Hematopoietic multipotent progenitor cell treated with erythropoietin and hydrocortisone succinate and interleukin-3 and kit ligand, for 6 days (in vitro differentiated cells): ENCODE measurements at regions not wholly inside any gene's neighbourhood (a gene's known extent, or its start where the extent isn't known, plus 50 kb on each side); places are given as distances from the start of the nearest gene placed in this dataset.

Experiments
- DNase-seq: peaks from one replicate; pipeline ENCODE4 v3.0.0-alpha.2; 2015

DNA sequence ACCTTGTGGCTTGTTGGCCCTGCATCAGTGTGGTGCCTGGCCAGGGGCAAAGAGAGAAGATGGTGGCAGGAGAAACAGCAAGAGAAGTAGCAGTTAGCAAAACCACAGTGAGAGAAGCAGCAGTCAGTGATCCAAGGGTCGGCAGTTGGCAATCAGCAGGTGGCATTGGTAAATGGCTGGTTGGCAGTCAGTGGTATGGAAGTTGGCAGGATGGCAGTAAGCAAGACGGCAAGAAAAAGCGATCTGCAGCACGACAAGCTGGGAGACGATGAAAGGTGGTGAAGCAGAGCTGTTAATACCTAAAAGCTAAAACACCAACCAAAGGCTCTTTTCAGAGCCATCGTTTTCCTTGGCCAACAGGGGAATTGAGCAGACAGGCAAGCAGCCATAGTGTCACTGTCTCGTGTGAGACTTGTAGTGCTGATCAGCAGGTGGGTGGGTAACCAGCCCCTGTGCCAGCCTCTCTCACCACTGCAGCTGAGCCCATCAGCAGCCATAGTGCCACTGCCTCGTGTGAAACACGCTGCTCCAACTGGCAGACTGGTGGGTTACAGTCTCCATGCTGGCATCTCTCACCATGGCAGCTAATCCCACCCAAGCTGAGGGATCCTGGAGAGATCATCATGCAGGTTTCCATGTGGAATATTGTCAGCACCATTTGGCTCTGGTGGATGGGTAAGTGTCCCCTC lies 2078.4 kb downstream of the PCDH7 start:
- no peak for DNase-seq

DNA sequence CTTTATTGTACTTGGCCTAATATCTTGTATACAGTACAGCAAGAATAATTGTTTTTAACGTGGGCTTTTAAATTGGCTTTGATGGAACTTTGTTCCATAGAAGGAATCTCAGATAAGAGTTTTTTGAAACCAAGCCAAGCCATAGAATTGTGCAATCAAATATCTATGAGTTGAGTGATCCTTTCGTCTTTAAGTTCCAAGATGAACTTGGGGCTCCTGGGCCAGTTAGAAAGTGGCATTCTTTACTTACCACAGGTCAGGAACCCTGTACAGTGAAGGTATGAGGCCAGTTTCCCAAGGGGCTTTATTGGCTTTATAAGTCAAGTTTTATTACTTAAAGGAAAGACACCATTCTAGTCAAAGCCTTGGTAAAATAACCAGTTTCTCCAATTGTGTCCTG lies 2104.2 kb downstream of the PCDH7 start:
- no peak for DNase-seq

DNA sequence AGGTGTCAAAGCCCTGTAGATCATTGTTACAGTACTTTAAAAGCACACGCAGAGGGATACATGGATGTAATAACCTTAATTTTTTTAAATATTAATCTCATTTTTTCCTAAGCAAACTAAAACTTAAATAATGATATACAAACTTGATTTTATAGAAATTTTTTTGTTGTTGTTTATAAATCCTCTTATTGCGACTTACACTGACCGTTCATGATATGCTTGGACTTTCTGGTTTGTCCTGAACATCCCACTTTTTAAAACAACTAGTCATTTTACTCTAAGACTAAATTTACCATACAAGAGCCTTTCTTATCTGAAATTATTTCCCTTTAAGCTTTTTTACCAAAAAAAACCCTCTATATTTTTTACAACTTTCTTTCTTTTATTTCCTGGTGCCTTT lies 2106.0 kb downstream of the PCDH7 start:
- no peak for DNase-seq

DNA sequence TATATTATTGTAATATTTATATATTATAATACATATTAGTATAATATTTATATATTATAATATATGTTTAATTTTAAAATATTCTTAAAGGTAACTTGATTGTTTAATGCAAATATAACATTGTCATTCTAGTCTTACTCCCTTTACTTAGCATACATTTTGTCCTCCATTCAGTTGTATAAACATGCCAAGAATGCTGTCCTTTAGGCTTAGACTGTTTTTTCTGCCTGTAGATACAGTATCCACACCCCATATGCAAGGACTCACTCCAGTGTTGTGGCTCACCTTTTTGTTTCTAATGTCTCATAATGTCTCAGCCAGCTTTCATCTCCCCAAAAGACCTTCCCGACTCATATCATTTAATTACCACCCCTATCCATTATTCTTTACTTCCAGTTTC lies 2110.0 kb downstream of the PCDH7 start:
- no peak for DNase-seq

DNA sequence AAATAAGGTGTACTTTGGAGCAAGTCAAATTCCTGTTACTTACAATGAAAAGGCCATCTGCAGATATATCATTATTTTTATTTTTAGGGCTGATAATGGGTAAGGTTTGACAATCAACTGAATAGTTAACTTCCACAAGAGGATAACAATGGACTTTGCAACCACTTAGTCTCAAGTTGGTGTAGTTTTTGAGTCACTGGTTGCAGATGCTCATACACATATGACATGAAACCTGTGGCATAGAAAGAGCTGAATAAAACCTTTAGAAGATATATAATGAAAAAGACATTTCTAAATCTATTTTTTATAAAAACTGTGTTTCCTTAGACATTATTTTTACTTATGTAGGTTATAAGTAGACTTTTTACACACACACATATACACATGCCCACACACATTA lies 2110.9 kb downstream of the PCDH7 start:
- DNase-seq, result no peak

DNA sequence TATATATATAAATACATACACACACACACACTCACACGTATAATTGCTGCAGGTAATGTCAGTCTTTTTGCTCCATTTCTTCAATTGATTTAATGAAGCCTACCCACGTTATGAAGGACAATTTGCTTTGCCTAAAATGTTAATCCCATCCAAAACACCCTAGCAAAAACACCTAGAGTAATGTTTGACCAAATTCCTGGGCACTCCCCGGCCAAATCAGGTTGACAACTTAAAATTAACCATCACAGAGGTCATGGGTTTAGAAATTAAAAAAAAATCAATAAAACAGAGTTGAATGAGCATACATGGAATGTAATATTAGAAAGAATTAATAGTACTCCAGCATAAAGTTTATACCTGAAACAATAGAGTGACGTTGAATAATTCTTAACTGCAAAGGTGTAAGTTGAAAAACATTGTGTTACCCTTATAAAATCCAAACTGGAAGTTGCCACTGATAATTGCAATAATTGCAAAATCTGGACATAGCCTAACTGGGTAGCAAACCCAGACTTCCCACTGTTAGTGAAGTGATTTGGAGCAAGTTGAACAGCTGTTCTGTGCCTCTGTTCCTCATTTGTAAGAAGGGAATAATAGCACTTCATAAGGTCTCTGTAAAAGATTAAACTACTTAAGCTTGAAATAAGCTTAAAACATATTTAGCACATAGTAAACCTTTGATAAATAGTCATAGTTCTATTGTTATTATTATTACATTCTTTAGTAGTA lies 2120.5 kb downstream of the PCDH7 start:
- DNase-seq, result no peak

DNA sequence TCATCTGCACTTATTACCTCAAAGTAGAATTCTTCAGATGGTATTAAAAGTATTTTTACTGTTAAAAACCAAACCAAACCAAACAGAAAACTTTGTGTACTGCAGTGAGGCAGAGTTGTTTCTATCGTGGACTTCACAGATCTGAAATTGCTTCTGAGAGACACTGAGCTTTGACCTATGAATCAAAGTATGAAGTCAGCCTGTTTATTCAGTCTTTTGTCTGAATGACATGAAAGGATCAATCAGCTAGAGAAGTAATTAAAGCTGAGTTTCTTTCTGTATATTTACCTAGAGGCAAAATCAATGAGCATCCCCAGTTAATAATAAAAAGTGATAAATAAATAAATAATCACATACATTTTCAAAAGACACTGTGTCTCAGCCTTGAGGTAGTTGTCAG lies 2121.0 kb downstream of the PCDH7 start:
- no peak for DNase-seq

DNA sequence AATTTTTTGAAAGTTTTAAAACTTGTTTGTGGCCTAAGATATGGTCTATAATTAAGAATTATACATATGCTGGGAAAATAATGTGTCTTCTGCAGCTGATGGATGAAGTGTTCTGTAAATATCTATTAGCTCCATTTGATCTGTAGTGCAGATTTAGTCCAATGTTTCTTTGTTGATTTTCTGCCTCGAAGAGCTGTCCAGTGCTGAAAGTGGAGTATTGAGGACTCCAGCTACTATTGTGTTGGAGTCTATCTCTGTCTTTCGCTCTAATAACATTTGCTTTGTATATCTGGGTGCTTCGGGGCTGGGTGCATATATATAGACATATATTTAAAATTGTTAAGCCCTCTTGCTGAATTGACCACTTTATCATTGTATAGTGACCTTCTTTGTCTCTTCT lies 2127.3 kb downstream of the PCDH7 start:
- no peak for DNase-seq

DNA sequence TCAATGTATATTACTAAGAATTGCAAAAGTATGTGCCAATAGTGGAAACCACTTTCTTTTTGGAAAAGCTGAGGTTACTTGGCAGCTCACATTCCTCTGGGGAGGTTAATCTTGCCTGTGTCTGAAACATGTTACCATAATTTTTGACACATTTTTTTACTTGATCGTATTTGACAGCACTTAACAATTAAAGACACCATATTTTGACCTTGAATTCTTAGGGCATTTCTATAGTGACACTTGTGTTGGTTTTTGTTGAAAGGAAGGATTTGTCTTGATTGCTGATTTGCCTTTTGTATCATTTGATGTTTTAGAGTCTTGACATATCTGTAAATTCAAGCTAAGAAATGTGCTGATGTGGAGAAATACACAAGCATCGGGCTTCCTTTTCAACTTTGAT lies 2135.5 kb downstream of the PCDH7 start:
- no peak for DNase-seq

DNA sequence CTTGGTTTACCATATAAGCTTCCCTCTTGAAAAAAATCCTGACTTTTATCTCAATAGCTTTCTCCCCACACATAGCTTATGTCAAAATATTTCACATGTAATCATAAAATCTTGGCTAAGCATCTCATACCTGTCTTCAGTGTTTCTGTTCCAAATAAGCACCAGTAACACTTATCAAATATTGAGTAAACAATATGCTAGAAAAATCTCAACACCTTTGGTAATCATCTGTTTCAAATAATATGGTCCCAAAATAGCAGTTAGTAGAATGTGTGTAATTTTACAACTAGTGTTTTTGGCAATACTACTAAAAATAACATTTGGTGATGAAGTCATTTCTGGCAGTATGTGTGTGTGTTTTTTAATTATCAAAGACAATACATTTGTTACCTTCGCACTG lies 2138.2 kb downstream of the PCDH7 start:
- no peak for DNase-seq

DNA sequence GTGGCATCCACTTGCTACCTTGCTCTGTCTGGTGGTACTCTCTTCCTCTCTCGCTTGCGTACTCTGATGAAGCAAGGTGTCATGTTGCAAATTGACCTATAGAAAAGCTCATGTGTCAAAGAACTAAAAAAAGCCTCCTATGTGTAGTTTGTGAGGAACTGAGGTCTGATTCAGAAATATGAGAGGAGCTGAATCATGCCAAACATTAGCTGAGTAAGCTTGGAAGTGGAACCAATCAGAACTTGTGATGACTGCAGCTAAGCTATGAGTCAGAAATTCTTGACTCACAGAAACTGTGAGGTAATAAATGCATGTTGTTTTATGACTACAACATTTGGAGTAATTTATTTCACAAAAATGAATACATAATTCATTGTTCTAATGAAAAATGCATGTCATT lies 2138.8 kb downstream of the PCDH7 start:
- no peak for DNase-seq

DNA sequence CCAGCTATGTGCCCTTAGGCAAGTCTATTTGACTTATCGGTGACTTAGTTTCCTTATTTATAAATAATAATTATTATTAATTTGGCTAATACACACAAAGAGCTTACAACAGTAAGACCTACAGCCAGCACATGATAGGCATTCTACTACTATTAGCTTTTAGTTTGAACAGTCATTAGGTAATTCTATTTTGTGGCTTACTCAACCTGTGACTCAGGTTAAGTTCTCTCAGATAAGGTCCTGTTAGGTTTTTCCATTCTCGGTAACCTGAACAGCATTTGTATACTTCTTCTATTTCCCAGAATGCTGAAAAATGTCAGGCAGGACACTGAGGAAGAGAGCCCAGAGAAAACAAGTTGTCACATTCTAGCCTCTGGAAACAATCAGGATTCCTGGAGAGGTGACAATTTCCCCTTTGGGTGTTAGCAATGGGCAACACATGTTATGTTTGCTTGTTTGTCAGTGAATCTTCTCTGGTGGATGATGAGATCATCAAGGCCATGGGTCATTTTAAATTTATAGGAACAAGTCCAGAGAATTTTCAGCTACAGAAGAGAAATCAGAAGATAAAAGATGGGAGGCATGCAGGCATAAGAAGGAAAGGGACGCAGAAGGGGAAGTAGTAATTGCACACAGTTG lies 2144.7 kb downstream of the PCDH7 start:
- DNase-seq, result no peak

DNA sequence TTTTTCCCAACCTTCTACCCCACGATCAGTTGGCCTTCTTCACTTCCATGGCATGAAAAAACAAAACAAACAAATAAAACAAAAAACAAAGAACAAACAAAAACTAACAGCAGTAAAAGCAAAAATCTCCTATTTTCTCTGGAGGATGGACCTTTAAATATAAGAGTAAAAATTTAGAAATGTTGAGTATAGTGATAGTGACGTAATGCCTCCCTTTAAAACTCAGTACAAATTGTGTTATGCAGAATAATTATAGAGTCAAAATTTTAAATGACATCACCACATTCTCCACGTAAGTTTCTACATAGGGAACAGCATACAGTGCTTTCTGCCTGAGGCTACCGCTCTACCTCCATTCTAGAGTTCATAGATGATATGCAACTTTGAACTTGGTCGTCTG lies 2156.4 kb downstream of the PCDH7 start:
- DNase-seq, result no peak

DNA sequence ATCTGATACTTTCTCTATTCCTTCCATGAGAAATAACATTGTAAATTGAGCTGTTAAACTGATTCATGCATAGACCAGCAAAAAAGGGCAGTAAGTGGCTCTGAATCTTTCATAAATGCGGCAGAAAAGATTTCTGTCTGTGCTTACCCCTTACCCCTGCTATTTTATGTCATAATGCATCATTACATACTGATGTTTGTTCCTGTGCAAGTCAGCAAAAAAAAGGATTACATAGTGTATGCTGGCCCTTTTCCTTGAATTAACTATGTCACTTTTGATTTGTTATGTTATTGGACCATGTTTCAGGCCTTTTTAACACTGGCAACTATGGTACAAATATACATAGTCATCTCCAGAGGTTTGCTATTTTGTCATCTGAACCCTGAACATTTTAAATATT lies 2159.7 kb downstream of the PCDH7 start:
- DNase-seq, result no peak

DNA sequence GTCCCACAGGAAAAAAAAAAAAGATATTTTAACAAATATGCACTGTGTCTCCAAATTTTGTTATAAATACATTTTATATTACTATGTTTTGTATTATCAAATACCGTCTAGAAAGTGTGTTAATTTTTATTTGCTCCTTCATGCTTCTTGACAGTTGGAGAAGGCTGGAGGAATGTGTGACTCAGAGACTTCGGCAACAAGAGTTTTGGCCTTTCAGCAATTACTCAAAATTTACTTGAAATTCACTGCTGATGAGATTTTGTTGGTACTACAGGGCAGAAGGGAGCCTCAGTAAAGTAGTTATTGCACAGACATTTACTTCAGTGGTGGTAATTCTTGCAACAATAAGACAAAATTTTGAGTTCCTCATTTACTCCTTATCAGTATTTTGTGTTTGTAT lies 2164.0 kb downstream of the PCDH7 start:
- DNase-seq, result no peak

DNA sequence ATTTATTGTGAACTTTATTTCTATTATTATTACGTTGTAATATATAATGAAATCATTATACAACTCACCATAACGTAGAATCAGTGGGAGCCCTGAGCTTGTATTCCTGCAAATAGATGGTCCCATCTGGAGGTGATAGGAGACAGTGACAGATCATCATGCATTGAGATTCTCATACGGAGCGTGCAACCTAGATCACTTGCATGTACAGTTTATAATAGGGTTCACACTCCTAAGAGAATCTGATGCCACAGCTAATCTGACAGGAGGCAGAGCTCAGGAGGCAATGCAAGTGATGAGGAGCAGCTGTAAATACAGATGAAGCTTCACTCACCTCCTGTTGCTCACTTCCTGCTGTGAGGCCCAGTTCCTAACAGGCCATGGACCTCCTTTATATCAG lies 2170.2 kb downstream of the PCDH7 start:
- DNase-seq, result no peak

DNA sequence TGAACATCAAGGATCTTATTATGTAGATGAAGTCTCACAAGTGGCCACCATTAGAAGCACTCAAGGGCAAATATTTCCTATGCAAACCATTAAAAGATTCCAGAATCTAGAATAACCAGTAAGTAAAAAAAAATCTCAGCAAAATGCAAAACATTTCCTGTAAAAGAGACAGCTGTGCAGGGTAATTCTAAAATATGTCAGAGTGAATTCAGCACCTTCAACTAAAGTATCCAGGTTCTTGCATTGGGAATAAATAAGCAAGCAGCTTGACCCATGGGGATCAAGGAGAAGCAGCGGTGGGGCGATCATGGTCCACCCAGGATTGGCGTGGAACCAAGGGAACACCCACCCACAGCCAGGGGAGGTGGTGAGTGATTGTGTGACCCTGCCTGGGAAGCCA lies 2188.9 kb downstream of the PCDH7 start:
- no peak for DNase-seq

DNA sequence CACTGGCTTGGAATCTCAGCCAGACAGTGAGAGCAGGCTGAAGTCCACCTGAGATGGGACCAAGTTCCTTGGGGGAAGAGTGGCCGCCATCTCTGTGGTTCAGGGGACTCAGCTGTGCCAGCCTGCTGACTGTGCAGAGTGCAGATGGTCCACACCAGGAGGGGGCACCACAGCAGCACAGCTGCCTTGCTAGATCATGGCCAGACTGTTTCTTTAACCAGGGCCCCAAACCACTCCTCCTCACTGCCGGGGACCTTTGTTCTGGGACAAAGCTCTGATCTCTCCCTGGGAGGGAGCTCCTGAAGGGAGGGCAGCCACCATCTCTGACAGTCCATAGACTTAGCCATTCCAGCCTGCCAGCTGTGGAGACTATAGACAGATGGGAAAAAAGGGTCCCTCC lies 2189.6 kb downstream of the PCDH7 start:
- no peak for DNase-seq

DNA sequence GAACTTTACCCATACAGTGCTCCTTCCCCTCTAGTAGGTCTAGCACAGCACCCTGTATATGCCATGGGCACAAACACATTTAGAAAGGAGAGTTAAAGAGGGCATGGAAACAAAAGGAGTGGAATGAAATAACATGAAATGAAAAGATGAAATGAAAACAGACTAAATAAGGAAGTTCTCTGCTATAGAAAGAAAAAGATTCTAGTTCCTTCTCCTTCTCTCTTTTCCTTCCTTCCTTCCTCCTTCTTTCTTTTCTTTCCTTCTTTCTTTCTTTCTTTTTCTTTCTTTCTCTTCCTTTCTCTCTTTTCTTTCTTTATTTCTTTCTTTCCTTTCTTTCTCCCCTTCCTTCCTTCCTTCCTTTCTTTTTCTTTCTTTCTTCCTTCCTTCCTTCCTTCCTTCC lies 2197.4 kb downstream of the PCDH7 start:
- no peak for DNase-seq

DNA sequence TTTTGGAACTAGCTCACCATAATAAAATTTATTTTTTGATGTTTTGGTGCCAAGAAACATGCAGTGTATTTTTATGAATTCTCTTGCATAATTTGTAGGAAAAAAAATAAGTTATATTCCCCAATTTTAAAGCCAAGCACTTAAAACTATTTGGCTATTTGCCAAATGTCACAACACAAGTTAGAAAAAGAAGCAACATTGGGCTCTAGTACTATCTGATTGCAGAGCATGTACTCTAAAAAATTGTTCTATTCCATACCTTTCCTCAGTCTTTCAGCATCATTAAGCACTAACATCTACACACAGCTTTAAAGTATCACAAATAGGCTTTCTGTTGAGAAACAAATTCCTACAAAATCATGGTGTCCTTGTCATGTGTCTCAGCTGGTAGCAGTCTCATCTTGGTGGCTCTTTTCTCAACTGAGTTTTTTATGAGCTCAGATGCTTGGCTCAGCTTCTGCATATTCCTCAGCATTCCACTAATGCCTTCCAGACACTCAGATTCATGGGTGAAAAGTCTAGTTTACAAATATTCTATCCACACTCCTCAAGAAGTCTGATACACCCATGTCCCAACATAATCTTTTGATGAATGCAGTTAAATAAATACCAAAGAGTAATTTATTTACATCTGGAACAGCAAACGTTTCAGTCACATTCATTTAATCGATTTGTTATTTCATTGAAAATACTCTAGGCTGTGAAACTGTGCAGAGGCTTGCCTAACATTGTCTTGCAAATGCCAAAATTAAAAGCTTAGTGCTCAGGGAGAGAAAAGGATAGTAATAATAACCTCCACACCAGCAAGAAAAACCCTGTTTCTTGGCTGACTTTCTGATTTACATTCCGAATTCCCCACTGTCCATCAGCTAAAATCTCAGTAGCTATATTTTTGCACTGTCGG lies 2209.9 kb downstream of the PCDH7 start:
- no peak for DNase-seq

DNA sequence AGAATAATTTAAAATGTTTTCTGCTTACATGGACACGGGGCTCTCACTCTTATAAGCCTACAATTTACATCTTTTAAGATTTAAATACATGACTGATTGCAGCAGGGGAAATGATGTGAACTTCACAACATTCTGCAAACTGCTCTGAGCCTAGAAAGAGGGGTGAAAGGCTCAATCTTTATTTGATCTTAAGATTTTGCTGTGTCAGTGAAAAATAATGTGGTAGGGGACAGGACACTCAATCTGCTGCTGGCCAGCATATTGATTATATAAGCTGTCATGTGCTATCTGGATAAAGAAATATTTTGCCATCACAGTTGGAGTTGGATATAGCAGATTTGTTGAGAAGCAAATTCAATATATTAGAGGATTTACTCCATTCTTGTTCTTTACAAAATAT lies 2210.5 kb downstream of the PCDH7 start:
- DNase-seq, result no peak

DNA sequence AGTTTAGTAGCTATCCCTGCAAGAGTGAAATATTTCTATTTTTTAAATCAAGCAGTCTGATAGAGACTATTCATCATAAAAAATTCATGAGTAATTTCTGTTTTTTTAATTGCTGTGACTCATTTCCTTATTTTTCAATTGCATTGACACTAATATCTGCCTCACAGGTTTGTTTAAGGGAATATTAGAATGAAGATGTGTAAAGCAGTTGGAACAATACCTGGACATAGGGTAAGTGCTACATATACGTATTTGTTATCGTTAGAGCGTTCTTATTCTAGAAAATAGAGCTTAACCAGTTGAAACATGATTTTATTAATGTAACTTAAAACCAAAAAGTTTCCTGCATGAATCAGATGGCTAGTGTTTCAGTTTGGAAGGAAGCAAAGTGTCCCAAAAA lies 2211.3 kb downstream of the PCDH7 start:
- DNase-seq, result no peak

DNA sequence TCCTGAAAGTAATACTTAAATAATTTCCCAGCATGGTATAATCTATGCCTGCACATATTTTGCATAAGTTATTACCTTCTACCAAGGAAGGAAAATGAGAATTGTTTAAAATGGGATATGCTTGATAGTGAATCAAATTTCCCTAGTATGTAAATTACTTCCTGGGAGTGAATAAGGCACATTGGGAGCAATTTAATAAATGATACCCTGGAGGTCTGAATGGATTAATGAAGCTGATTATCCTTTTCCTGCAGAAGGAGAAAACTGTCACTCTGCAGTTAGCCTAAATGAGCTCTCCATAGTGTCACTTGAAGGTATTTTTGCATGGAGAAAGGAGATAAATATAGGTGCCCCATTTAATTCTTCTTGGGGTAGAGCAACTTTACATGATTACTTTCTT lies 2212.0 kb downstream of the PCDH7 start:
- DNase-seq, result no peak
